Neural cell (in vitro differentiated cells): ENCODE measurements at regions not wholly inside any gene's neighbourhood (a gene's known extent, or its start where the extent isn't known, plus 50 kb on each side); places are given as distances from the start of the nearest gene placed in this dataset.

ENCODE experiments used
- CTCF ChIP-seq: fragments of 450-650 bp; IDR thresholded peaks from 2 replicates; pipeline ENCODE4 v1.5.1; 2014; ENCODE audit warnings: antibody characterized with exemption, mild to moderate bottlenecking, moderate library complexity; ENCODE audit not compliant: poor library complexity, severe bottlenecking
- EP300 ChIP-seq: fragments of 450-650 bp; conservative IDR thresholded peaks from 2 replicates; pipeline ENCODE4 v1.6.1; 2014; ENCODE audit warnings: antibody characterized with exemption, mild to moderate bottlenecking, moderate library complexity; ENCODE audit not compliant: poor library complexity, severe bottlenecking
- EZH2 ChIP-seq: fragments of 200-600, 300-800 bp; shearing (Covaris generic), sonication (generic); IDR thresholded peaks from 2 replicates; pipeline ENCODE4 v1.6.1; 2014; ENCODE audit warnings: antibody characterized with exemption, low read length, borderline replicate concordance, mild to moderate bottlenecking; ENCODE audit not compliant: insufficient read depth, poor library complexity, severe bottlenecking
- POLR2AphosphoS5 ChIP-seq: IDR thresholded peaks from 2 replicates; pipeline ENCODE4 v1.6.1; 2012
- SMC3 ChIP-seq: fragments of 450-650 bp; conservative IDR thresholded peaks from 2 replicates; pipeline ENCODE4 v1.6.1; 2014; ENCODE audit warnings: antibody characterized with exemption, mild to moderate bottlenecking, moderate library complexity; ENCODE audit not compliant: poor library complexity

GRCh38 chr4:27873596-27873995 lies 1013.0 kb downstream of the STIM2 start:
- no peak for TF ChIP-seq SMC3
- no peak for TF ChIP-seq CTCF
- no peak for TF ChIP-seq POLR2AphosphoS5
- TF ChIP-seq EZH2, result no peak
- TF ChIP-seq EP300, result no peak
